Neuronal stem cell (in vitro differentiated cells): ENCODE measurements at regions not wholly inside any gene's neighbourhood (a gene's known extent, or its start where the extent isn't known, plus 50 kb on each side); places are given as distances from the start of the nearest gene placed in this dataset.

Source experiments
- DNase-seq: peaks from one replicate; pipeline ENCODE4 v3.0.0-alpha.2; 2013; ENCODE audit warnings: low spot score
- H2AFZ ChIP-seq: one replicate; pipeline ENCODE4 v1.6.1; 2013; ENCODE audit warnings: mild to moderate bottlenecking, low read length, inconsistent platforms
- H2AK5ac ChIP-seq: 2 replicates; pipeline ENCODE4 v1.6.1; 2013; ENCODE audit warnings: low read depth, mild to moderate bottlenecking, inconsistent platforms, low read length, moderate library complexity, mixed read lengths
- H2BK120ac ChIP-seq: 2 replicates; pipeline ENCODE4 v1.6.1; 2013; ENCODE audit warnings: low read depth, mild to moderate bottlenecking, inconsistent platforms, low read length, moderate library complexity, mixed read lengths
- H2BK12ac ChIP-seq: one replicate; pipeline ENCODE4 v1.6.1; 2013; ENCODE audit warnings: low read length, inconsistent platforms
- H2BK15ac ChIP-seq: 2 replicates; pipeline ENCODE4 v1.6.1; 2013; ENCODE audit warnings: mild to moderate bottlenecking, low read length, inconsistent platforms, mixed read lengths
- H2BK5ac ChIP-seq: one replicate; pipeline ENCODE4 v1.6.1; 2013; ENCODE audit warnings: inconsistent platforms, mild to moderate bottlenecking, low read length, moderate library complexity
- H3K14ac ChIP-seq: one replicate; pipeline ENCODE4 v1.6.1; 2013; ENCODE audit warnings: low read length, inconsistent platforms
- H3K18ac ChIP-seq: 2 replicates; pipeline ENCODE4 v1.6.1; 2013; ENCODE audit warnings: low read length, inconsistent platforms
- H3K23ac ChIP-seq: 2 replicates; pipeline ENCODE4 v1.6.1; 2013; ENCODE audit warnings: low read depth, mild to moderate bottlenecking, mixed read lengths, low read length, inconsistent platforms; ENCODE audit not compliant: poor library complexity
- H3K27ac ChIP-seq: replicated peaks from 3 replicates; pipeline ENCODE4 v1.5.1; 2013; ENCODE audit warnings: low read length, inconsistent platforms
- H3K27me3 ChIP-seq, 3 experiments: 2 replicates each; pipeline ENCODE4 v1.6.1; 2013; ENCODE audit warnings: low read length in 3 of 3, mild to moderate bottlenecking in 2 of 3, inconsistent platforms in 1 of 3, low read depth in 1 of 3, mixed read lengths in 1 of 3, moderate library complexity in 1 of 3; ENCODE audit not compliant: control insufficient read depth in 3 of 3, insufficient read depth in 3 of 3
- H3K36me3 ChIP-seq, 2 donors: replicated peaks in 1 of 2; 2 replicates each; pipeline ENCODE4 v1.6.1; 2013; ENCODE audit warnings: low read length in 2 of 2; ENCODE audit not compliant: control insufficient read depth in 2 of 2, insufficient read depth in 2 of 2
- H3K4ac ChIP-seq: 2 replicates; pipeline ENCODE4 v1.6.1; 2013; ENCODE audit warnings: inconsistent platforms, mild to moderate bottlenecking, low read length, moderate library complexity
- H3K4me1 ChIP-seq, 2 donors: 1 replicate in 1 of 2; 2 replicates in 1 of 2; pipeline ENCODE4 v1.6.1; 2013; ENCODE audit warnings: low read length in 2 of 2, low read depth in 1 of 2; ENCODE audit not compliant: control insufficient read depth in 2 of 2, insufficient read depth in 1 of 2
- H3K4me2 ChIP-seq: one replicate; pipeline ENCODE4 v1.6.1; 2013; ENCODE audit warnings: mild to moderate bottlenecking, low read length, inconsistent platforms; ENCODE audit not compliant: insufficient read depth, poor library complexity, severe bottlenecking
- H3K4me3 ChIP-seq, 2 donors: 2 replicates each; pipeline ENCODE4 v1.5.1; 2013; ENCODE audit warnings: low read length in 2 of 2, mild to moderate bottlenecking in 2 of 2, inconsistent platforms in 1 of 2, moderate library complexity in 1 of 2
- H3K79me1 ChIP-seq: one replicate; pipeline ENCODE4 v1.6.1; 2013; ENCODE audit warnings: low read depth, mild to moderate bottlenecking, inconsistent platforms, low read length, moderate library complexity
- H3K9ac ChIP-seq: one replicate; pipeline ENCODE4 v1.6.1; 2013; ENCODE audit warnings: mild to moderate bottlenecking, low read depth, low read length, inconsistent platforms; ENCODE audit not compliant: poor library complexity
- H3K9me3 ChIP-seq, 2 donors: replicated peaks in 1 of 2; 2 replicates each; pipeline versions ENCODE3 to v1.6.1; 2013; ENCODE audit warnings: low read length in 2 of 2, mild to moderate bottlenecking in 2 of 2, inconsistent platforms in 1 of 2, low read depth in 1 of 2, mixed read lengths in 1 of 2, moderate library complexity in 1 of 2; ENCODE audit not compliant: control insufficient read depth in 2 of 2, insufficient read depth in 1 of 2
- H4K8ac ChIP-seq: one replicate; pipeline ENCODE4 v1.6.1; 2013; ENCODE audit warnings: low read depth, mild to moderate bottlenecking, inconsistent platforms, low read length, moderate library complexity
- H4K91ac ChIP-seq: one replicate; pipeline ENCODE4 v1.6.1; 2013; ENCODE audit warnings: low read length, low read depth, mild to moderate bottlenecking, inconsistent platforms; ENCODE audit not compliant: poor library complexity
- WGBS, 2 donors: extraction: QIAGEN DNeasy Blood & Tissue Kit; methylation state at CpG; one replicate each; pipeline ENCODE4 v1.1.7; 2013; ENCODE audit warnings: missing lambda C conversion rate in 2 of 2, mixed read lengths in 1 of 2; ENCODE audit not compliant: insufficient read length in 2 of 2, insufficient replicate concordance in 1 of 2; ENCODE audit errors: extremely low coverage in 2 of 2; 5-methylcytosine and 5-hydroxymethylcytosine counted together

GRCh38 chr2:129727286-129727685 lies 252.2 kb upstream of the RAB6C start:
- Histone ChIP-seq H3K18ac (no peak overlapping the region), H2BK120ac (no peak overlapping the region), H2BK12ac (no peak overlapping the region), H3K4ac (no peak overlapping the region), H2BK15ac (no peak overlapping the region), H3K79me1 (no peaks in the 10 kb centered on the region), H3K23ac (no peak overlapping the region), H3K14ac (no peak overlapping the region), H3K4me1 (peaks cover 0 to 1% of the 10 kb centered on the region in 2 donors), H4K8ac (no peak overlapping the region), H3K36me3 (no peaks in the 10 kb centered on the region), H3K9me3 (no peaks in the 10 kb centered on the region), H3K9ac (no peak overlapping the region), H2AK5ac (peak overlapping the region; percentile 47), H3K27ac (no peak overlapping the region), H3K4me2 (no peak overlapping the region), H3K27me3 (no peaks in the 10 kb centered on the region), H2AFZ (no peak overlapping the region), H3K4me3 (no peak overlapping the region), H4K91ac (no peak overlapping the region), H2BK5ac (no peak overlapping the region)
- no CpG with 5 or more reads among the region's 4 CpGs for WGBS, 2 donors
- DNase-seq, result no peak

GRCh38 chr2:129728035-129728972 lies 251.2 kb upstream of the RAB6C start:
- Histone ChIP-seq H2BK12ac (no peak overlapping the region), H3K79me1 (no peaks in the 10 kb centered on the region), H3K18ac (no peak overlapping the region), H3K27ac (no peak overlapping the region), H4K91ac (no peak overlapping the region), H2AK5ac (no peak overlapping the region), H3K9ac (no peak overlapping the region), H3K23ac (no peak overlapping the region), H3K4me3 (no peak overlapping the region), H4K8ac (no peak overlapping the region), H2BK120ac (no peak overlapping the region), H3K4me1 (no peaks in the 10 kb centered on the region), H3K36me3 (no peaks in the 10 kb centered on the region), H2BK15ac (no peak overlapping the region), H2BK5ac (no peak overlapping the region), H2AFZ (no peak overlapping the region), H3K14ac (no peak overlapping the region), H3K4me2 (no peak overlapping the region), H3K4ac (no peak overlapping the region), H3K9me3 (no peaks in the 10 kb centered on the region), H3K27me3 (no peaks in the 10 kb centered on the region)
- WGBS, 2 donors, result no CpG with 5 or more reads among the region's 14 CpGs
- no peak for DNase-seq

GRCh38 chr2:129729011-129729410 lies 250.5 kb upstream of the RAB6C start:
- Histone ChIP-seq H3K14ac (no peak overlapping the region), H3K4me1 (peaks cover 0 to 3% of the 10 kb centered on the region in 2 donors), H2BK12ac (no peak overlapping the region), H2BK15ac (no peak overlapping the region), H2BK120ac (no peak overlapping the region), H4K8ac (no peak overlapping the region), H3K36me3 (no peaks in the 10 kb centered on the region), H3K18ac (no peak overlapping the region), H3K79me1 (no peaks in the 10 kb centered on the region), H4K91ac (no peak overlapping the region), H2AFZ (no peak overlapping the region), H3K4me2 (no peak overlapping the region), H3K4ac (no peak overlapping the region), H3K27ac (no peak overlapping the region), H3K9ac (no peak overlapping the region), H2AK5ac (no peak overlapping the region), H2BK5ac (no peak overlapping the region), H3K4me3 (no peak overlapping the region), H3K23ac (no peak overlapping the region), H3K9me3 (no peaks in the 10 kb centered on the region), H3K27me3 (no peaks in the 10 kb centered on the region)
- WGBS, 2 donors, result no CpG with 5 or more reads among the region's 9 CpGs
- DNase-seq, result no peak

- Histone ChIP-seq H2AK5ac (no peak overlapping the region), H3K79me1 (no peaks in the 10 kb centered on the region), H3K9me3 (no peaks in the 10 kb centered on the region), H4K91ac (no peak overlapping the region), H3K4ac (no peak overlapping the region), H2AFZ (no peak overlapping the region), H3K36me3 (no peaks in the 10 kb centered on the region), H3K27ac (no peak overlapping the region), H3K18ac (peak overlapping the region; percentile 4), H3K4me2 (no peak overlapping the region), H3K4me1 (peaks cover 0 to 3% of the 10 kb centered on the region in 2 donors), H2BK120ac (no peak overlapping the region), H2BK12ac (no peak overlapping the region), H3K9ac (no peak overlapping the region), H4K8ac (no peak overlapping the region), H2BK15ac (no peak overlapping the region), H3K14ac (no peak overlapping the region), H3K27me3 (no peaks in the 10 kb centered on the region), H3K4me3 (peak overlapping the region in 1 of 2 donors; percentile 40), H3K23ac (no peak overlapping the region), H2BK5ac (no peak overlapping the region)
- no CpG with 5 or more reads among the region's 4 CpGs for WGBS, 2 donors
- no peak for DNase-seq
Observed at GRCh38 chr2:129729646-129730045, 249.8 kb upstream of the RAB6C start.
